ENCODE measurements at regions not wholly inside any gene's neighbourhood (a gene's known extent, or its start where the extent isn't known, plus 50 kb on each side); places are given as distances from the start of the nearest gene placed in this dataset.
"Not testable (repeated sequence)": the region's sequence is repeated elsewhere in the genome, so short reads cannot be mapped to it uniquely, and the experiment has no call there.

GRCh38 chr14:105667663-105668020, 141.3 kb downstream of the TMEM121 start:
- not testable (repeated sequence) for H3K9me3 ChIP-seq (ENCODE audit: low read length); H3K4me3 ChIP-seq (ENCODE audit: low read length); H2AFZ ChIP-seq (ENCODE audit: low read depth, low read length); H3K4me1 ChIP-seq (ENCODE audit: insufficient read depth, low read length); H3K36me3 ChIP-seq (ENCODE audit: insufficient read depth, low read length)
- peaks cover 16% of the 10 kb centered on the region for H3K27me3 ChIP-seq (ENCODE audit: insufficient read depth, low read length)

DNA sequence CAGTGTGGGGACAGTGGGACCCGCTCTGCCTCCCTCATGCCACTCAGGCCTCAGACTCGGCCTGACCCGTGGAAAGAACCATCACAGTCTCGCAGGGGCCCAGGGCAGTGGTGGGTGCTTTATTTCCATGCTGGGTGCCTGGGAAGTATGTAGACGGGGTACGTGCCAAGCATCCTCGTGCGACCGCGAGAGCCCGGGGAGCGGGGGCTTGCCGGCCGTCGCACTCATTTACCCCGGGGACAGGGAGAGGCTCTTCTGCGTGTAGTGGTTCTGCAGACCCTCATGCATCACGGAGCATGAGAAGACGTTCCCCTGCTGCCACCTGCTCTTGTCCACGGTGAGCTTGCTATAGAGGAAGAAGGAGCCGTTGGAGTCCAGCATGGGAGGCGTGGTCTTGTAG, 141.6 kb downstream of the TMEM121 start:
- not testable (repeated sequence) for H3K36me3 ChIP-seq (ENCODE audit: insufficient read depth, low read length); H3K4me3 ChIP-seq (ENCODE audit: low read length); H3K9me3 ChIP-seq (ENCODE audit: low read length); H3K4me1 ChIP-seq (ENCODE audit: insufficient read depth, low read length); H2AFZ ChIP-seq (ENCODE audit: low read depth, low read length)
- H3K27me3 ChIP-seq (ENCODE audit: insufficient read depth, low read length): peaks cover 16% of the 10 kb centered on the region

GRCh38 chr14:105668471-105669230, 142.3 kb downstream of the TMEM121 start:
- H3K4me1 ChIP-seq (ENCODE audit: insufficient read depth, low read length); H3K9me3 ChIP-seq (ENCODE audit: low read length); H3K36me3 ChIP-seq (ENCODE audit: insufficient read depth, low read length); H2AFZ ChIP-seq (ENCODE audit: low read depth, low read length); H3K4me3 ChIP-seq (ENCODE audit: low read length): not testable (repeated sequence)
- peaks cover 16% of the 10 kb centered on the region for H3K27me3 ChIP-seq (ENCODE audit: insufficient read depth, low read length)

DNA sequence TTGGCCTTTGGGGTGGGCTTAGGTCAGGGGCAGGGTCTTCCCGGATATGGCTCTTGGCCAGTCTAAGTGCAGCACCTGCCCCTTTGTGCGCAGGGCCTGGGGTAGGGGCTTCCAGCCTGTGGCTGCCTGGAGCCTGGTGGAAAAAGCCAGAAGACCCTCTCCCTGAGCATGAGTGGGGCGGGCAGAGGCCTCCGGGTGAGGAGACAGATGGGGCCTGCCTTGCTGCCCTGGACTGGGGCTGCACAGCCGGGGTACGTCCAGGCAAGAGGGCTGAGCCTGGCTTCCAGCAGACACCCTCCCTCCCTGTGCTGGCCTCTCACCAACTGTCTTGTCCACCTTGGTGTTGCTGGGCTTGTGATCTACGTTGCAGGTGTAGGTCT, 142.8 kb downstream of the TMEM121 start:
- H3K9me3 ChIP-seq (ENCODE audit: low read length); H3K4me3 ChIP-seq (ENCODE audit: low read length); H3K36me3 ChIP-seq (ENCODE audit: insufficient read depth, low read length); H3K4me1 ChIP-seq (ENCODE audit: insufficient read depth, low read length); H2AFZ ChIP-seq (ENCODE audit: low read depth, low read length): not testable (repeated sequence)
- H3K27me3 ChIP-seq (ENCODE audit: insufficient read depth, low read length): peaks cover 19% of the 10 kb centered on the region

- not testable (repeated sequence) for H3K4me1 ChIP-seq (ENCODE audit: insufficient read depth, low read length); H3K4me3 ChIP-seq (ENCODE audit: low read length); H3K9me3 ChIP-seq (ENCODE audit: low read length); H3K36me3 ChIP-seq (ENCODE audit: insufficient read depth, low read length); H2AFZ ChIP-seq (ENCODE audit: low read depth, low read length)
- H3K27me3 ChIP-seq (ENCODE audit: insufficient read depth, low read length): peaks cover 19% of the 10 kb centered on the region
Measured at GRCh38 chr14:105669646-105670045, 143.3 kb downstream of the TMEM121 start.

DNA sequence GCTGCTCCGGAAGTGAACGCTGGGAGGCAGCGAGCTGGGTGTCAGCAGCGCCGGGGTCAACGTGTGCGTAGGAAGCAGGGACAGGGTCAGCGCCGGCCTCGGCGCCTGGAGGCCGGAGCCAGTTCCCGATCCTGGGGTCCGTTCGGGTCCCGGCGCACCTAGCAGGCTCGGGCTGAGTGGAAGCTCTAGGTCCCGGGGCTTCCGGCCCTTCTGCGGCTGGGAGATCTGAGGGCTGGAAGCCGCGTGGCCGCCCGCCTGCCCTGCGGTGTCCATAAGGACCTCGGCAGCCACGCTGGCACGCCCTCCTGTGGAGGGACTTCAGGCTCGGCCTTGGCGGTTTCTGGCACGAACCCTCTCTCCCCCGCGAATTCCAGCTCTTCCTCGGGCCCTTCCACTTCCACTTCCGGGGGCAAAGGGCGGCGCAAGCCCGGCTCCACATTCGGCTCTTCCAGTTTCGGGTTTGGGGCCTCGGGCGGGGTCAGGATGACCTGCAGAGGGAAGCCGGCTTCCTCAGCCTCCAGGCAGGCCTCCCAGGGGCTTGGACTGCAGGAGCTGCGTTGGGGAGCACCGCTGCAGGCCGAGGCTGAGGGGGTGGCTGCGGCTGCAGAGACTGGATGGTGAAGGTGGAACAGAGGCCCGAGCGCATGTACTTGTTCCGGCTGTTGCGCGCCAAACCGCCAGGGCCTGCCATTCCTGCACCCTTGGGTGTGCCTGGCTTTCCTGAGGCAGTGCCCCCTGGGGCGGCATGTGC, 146.2 kb downstream of the TMEM121 start:
- H3K27me3 ChIP-seq (ENCODE audit: insufficient read depth, low read length): peaks cover 16% of the 10 kb centered on the region
- H3K4me1 ChIP-seq (ENCODE audit: insufficient read depth, low read length); H3K36me3 ChIP-seq (ENCODE audit: insufficient read depth, low read length): not testable (repeated sequence)

DNA sequence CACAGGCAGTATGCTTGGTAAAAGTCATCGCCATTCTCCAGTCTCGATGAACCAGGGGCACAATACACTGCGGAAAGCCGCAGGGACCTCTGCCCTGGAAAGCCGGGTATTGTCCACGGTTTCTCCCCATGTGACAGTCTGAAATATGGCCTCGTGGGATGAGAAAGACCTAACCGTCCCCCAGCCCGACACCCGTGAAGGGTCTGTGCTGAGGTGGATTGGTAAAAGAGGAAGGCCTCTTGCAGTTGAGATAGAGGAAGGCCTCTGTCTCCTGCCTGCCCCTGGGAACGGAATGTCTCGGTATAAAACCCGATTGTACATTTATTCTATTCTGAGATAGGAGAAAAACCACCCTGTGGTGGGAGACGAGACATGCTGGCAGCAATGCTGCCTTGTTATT, 149.1 kb downstream of the TMEM121 start:
- not testable (repeated sequence) for H2AFZ ChIP-seq (ENCODE audit: low read depth, low read length); H3K4me3 ChIP-seq (ENCODE audit: low read length); H3K9me3 ChIP-seq (ENCODE audit: low read length); H3K4me1 ChIP-seq (ENCODE audit: insufficient read depth, low read length); H3K36me3 ChIP-seq (ENCODE audit: insufficient read depth, low read length)
- peaks cover 16% of the 10 kb centered on the region for H3K27me3 ChIP-seq (ENCODE audit: insufficient read depth, low read length)

More for the DNA sequence above, 146.2 kb downstream of the TMEM121 start:
- H3K4me3 ChIP-seq (ENCODE audit: low read length); H2AFZ ChIP-seq (ENCODE audit: low read depth, low read length); H3K9me3 ChIP-seq (ENCODE audit: low read length): not testable (repeated sequence)

- not testable (repeated sequence) for H3K4me1 ChIP-seq (ENCODE audit: insufficient read depth, low read length); H3K36me3 ChIP-seq (ENCODE audit: insufficient read depth, low read length); H3K4me3 ChIP-seq (ENCODE audit: low read length); H3K9me3 ChIP-seq (ENCODE audit: low read length); H2AFZ ChIP-seq (ENCODE audit: low read depth, low read length)
- peaks cover 16% of the 10 kb centered on the region for H3K27me3 ChIP-seq (ENCODE audit: insufficient read depth, low read length)
Measured at GRCh38 chr14:105675905-105676670, 149.7 kb downstream of the TMEM121 start.

GRCh38 chr14:105678057-105678456, 151.7 kb downstream of the TMEM121 start:
- H3K4me1 ChIP-seq (ENCODE audit: insufficient read depth, low read length); H2AFZ ChIP-seq (ENCODE audit: low read depth, low read length); H3K4me3 ChIP-seq (ENCODE audit: low read length); H3K9me3 ChIP-seq (ENCODE audit: low read length); H3K36me3 ChIP-seq (ENCODE audit: insufficient read depth, low read length): not testable (repeated sequence)
- H3K27me3 ChIP-seq (ENCODE audit: insufficient read depth, low read length): peaks cover 16% of the 10 kb centered on the region

GRCh38 chr14:105678996-105679958, 152.9 kb downstream of the TMEM121 start:
- H3K4me1 ChIP-seq (ENCODE audit: insufficient read depth, low read length); H3K36me3 ChIP-seq (ENCODE audit: insufficient read depth, low read length); H3K9me3 ChIP-seq (ENCODE audit: low read length); H3K27me3 ChIP-seq (ENCODE audit: insufficient read depth, low read length); H3K4me3 ChIP-seq (ENCODE audit: low read length); H2AFZ ChIP-seq (ENCODE audit: low read depth, low read length): not testable (repeated sequence)

DNA sequence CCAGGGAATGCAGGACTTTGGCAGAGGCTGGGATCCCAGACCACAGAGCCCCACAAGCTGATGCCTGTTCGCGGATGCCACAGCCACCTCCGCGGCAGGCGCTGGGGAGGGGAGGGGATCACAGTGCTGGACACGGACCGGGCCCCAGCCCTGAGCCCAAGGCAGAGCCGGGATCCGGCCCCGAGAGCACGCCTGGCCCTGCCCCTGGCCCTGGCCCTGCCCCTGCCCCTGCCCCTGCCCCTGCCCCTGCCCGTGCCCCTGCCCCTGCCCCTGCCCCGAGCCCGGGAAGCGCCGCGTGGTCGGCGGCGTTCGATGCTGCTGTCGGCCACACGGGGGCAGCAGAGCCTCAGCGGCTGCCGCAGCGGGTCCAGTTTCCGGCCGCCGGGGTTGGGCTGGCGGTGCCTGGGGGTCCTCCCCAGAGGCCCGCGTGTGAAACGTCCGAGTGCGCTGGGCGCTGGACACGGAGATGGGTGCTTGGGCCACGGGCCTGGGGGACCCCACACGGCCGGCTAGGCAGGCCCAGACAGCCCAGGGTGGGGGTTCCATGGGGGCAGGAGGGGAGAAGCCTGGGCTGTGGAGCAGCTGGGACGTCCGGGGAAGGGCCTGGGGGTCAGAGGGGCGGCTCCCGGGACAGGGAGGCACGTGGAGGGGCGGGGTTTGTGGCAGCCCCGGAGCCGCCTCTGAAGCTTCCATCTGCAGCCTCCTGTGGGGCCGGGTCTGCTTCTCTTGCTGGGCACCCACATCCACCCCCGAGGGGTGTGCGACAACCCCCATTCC, 153.8 kb downstream of the TMEM121 start:
- not testable (repeated sequence) for H3K4me3 ChIP-seq (ENCODE audit: low read length); H3K36me3 ChIP-seq (ENCODE audit: insufficient read depth, low read length); H3K9me3 ChIP-seq (ENCODE audit: low read length); H3K4me1 ChIP-seq (ENCODE audit: insufficient read depth, low read length); H2AFZ ChIP-seq (ENCODE audit: low read depth, low read length); H3K27me3 ChIP-seq (ENCODE audit: insufficient read depth, low read length)

GRCh38 chr14:105680736-105681098, 154.3 kb downstream of the TMEM121 start:
- not testable (repeated sequence) for H3K9me3 ChIP-seq (ENCODE audit: low read length); H3K27me3 ChIP-seq (ENCODE audit: insufficient read depth, low read length); H3K4me1 ChIP-seq (ENCODE audit: insufficient read depth, low read length); H2AFZ ChIP-seq (ENCODE audit: low read depth, low read length); H3K4me3 ChIP-seq (ENCODE audit: low read length); H3K36me3 ChIP-seq (ENCODE audit: insufficient read depth, low read length)

Data from neuron (in vitro differentiated cells).